Spleen (tissue), 7 donors: ENCODE measurements at regions not wholly inside any gene's neighbourhood (a gene's known extent, or its start where the extent isn't known, plus 50 kb on each side); places are given as distances from the start of the nearest gene placed in this dataset.

Source experiments
- CTCF ChIP-seq, 11 experiments: fragments of 200-600 bp in 7 of 11; fragments of 450-650 bp in 4 of 11; sonication (generic) in 4 of 11; IDR thresholded peaks in 8 of 11; conservative IDR thresholded peaks in 3 of 11; 1 replicate in 7 of 11; 2 replicates in 4 of 11; pipeline versions ENCODE4 v1.4.0 to v1.8.0; 2016 to 2021; ENCODE audit warnings: antibody characterized with exemption in 11 of 11, inconsistent platforms in 4 of 11, mild to moderate bottlenecking in 1 of 11
- POLR2A ChIP-seq, 3 donors: fragments of 450-650 bp; IDR thresholded peaks; one replicate each; pipeline ENCODE4 v1.5.1; 2017; ENCODE audit warnings: antibody characterized with exemption in 3 of 3, mild to moderate bottlenecking in 1 of 3
- donor health status: DM: no; HTN: no; CAD: no; lungs with moderate emphysema.
- donor health status: DM: no; HTN: no; CAD: no.
- donor health status: DM: no; HTN: no; CAD: no.

GRCh38 chr10:28920091-28920490 lies 242.8 kb downstream of the BAMBI start:
- no peak for TF ChIP-seq POLR2A (IDR thresholded peaks at IDR 0.05)
- TF ChIP-seq CTCF (IDR thresholded peaks at IDR 0.05 in 8 of 11, conservative IDR thresholded peaks at IDR 0.05 in 3 of 11) = no peak
